Vagina (tissue), 2 donors: ENCODE measurements at regions not wholly inside any gene's neighbourhood (a gene's known extent, or its start where the extent isn't known, plus 50 kb on each side); places are given as distances from the start of the nearest gene placed in this dataset.

Experiments used
- DNase-seq, 2 donors: peaks; one replicate each; pipeline ENCODE4 v3.0.0-alpha.2; 2017; ENCODE audit errors: extremely low spot score in 2 of 2
- H3K27ac ChIP-seq: fragments of 200-600 bp; sonication (generic); one replicate; pipeline ENCODE4 v1.5.1; 2019
- H3K27me3 ChIP-seq: fragments of 200-600 bp; sonication (generic); one replicate; pipeline ENCODE4 v1.5.1; 2019
- H3K36me3 ChIP-seq, 2 donors: fragments of 200-600 bp; sonication (generic); one replicate each; pipeline ENCODE4 v1.5.1; 2017 to 2019
- H3K4me1 ChIP-seq: fragments of 200-600 bp; sonication (generic); one replicate; pipeline ENCODE4 v1.5.1; 2019
- H3K4me3 ChIP-seq, 2 donors: fragments of 200-600 bp; sonication (generic); 1 replicate in 1 of 2; 2 replicates in 1 of 2; pipeline ENCODE4 v1.5.1; 2016 to 2019
- H3K9me3 ChIP-seq: fragments of 200-600 bp; sonication (generic); one replicate; pipeline ENCODE4 v1.5.1; 2019
- CTCF ChIP-seq, 3 experiments: fragments of 450-650 bp in 2 of 3; fragments of 200-600 bp in 1 of 3; sonication (generic) in 1 of 3; IDR thresholded peaks; one replicate each; pipeline ENCODE4 v1.5.1; 2017 to 2019; ENCODE audit warnings: antibody characterized with exemption in 3 of 3, mild to moderate bottlenecking in 2 of 3, moderate library complexity in 2 of 3
- POLR2A ChIP-seq, 2 donors: fragments of 450-650 bp; IDR thresholded peaks; one replicate each; pipeline ENCODE4 v1.6.1; 2017; ENCODE audit warnings: antibody characterized with exemption in 2 of 2, mild to moderate bottlenecking in 2 of 2, moderate library complexity in 2 of 2
- POLR2AphosphoS5 ChIP-seq, 2 donors: sonication (generic); formaldehyde crosslinking; IDR thresholded peaks; one replicate each; pipeline ENCODE4 v1.9.0; 2017; ENCODE audit warnings: antibody characterized with exemption in 2 of 2, mild to moderate bottlenecking in 2 of 2, low read depth in 1 of 2; ENCODE audit not compliant: insufficient read depth in 1 of 2
- intact Hi-C: fragments of 100-400 bp; cut with DNase I; formaldehyde crosslinking; loops from one replicate; pipeline ENCODE4 v1.15.1; 2023

GRCh38 chr3:1693145-1693544, 405.5 kb upstream of the CNTN4 start:
- no peak overlapping the region for H3K27ac ChIP-seq
- intact Hi-C loops: no loop called here
- no peak for DNase-seq
- TF ChIP-seq POLR2A (IDR thresholded peaks at IDR 0.05) (no peak), CTCF (IDR thresholded peaks at IDR 0.05) (no peak), POLR2AphosphoS5 (IDR thresholded peaks at IDR 0.05; ENCODE audit: insufficient read depth in 1 of 2, low read depth in 1 of 2) (no peak)
- H3K4me3 ChIP-seq: no peak overlapping the region
- no peaks in the 10 kb centered on the region for H3K4me1 ChIP-seq
- H3K9me3 ChIP-seq: no peaks in the 10 kb centered on the region
- no peaks in the 10 kb centered on the region for H3K36me3 ChIP-seq
- no peaks in the 10 kb centered on the region for H3K27me3 ChIP-seq

GRCh38 chr3:1696669-1697275, 401.9 kb upstream of the CNTN4 start:
- no peaks in the 10 kb centered on the region for H3K4me1 ChIP-seq
- H3K36me3 ChIP-seq: no peaks in the 10 kb centered on the region
- no peak overlapping the region for H3K27ac ChIP-seq
- intact Hi-C loops: no loop called here
- H3K4me3 ChIP-seq: no peak overlapping the region
- no peaks in the 10 kb centered on the region for H3K9me3 ChIP-seq
- DNase-seq: no peak
- H3K27me3 ChIP-seq: no peaks in the 10 kb centered on the region
- TF ChIP-seq POLR2A (IDR thresholded peaks at IDR 0.05) (no peak), CTCF (IDR thresholded peaks at IDR 0.05) (no peak), POLR2AphosphoS5 (IDR thresholded peaks at IDR 0.05; ENCODE audit: insufficient read depth in 1 of 2, low read depth in 1 of 2) (no peak)

- no peak for DNase-seq
- TF ChIP-seq POLR2A (IDR thresholded peaks at IDR 0.05): no peak
- TF ChIP-seq POLR2AphosphoS5 (IDR thresholded peaks at IDR 0.05; ENCODE audit: insufficient read depth in 1 of 2, low read depth in 1 of 2): no peak
- TF ChIP-seq CTCF (IDR thresholded peaks at IDR 0.05): no peak
- Histone ChIP-seq H3K4me3 (no peak overlapping the region), H3K9me3 (no peaks in the 10 kb centered on the region), H3K36me3 (no peaks in the 10 kb centered on the region), H3K27ac (no peak overlapping the region), H3K4me1 (no peaks in the 10 kb centered on the region), H3K27me3 (no peaks in the 10 kb centered on the region)
- intact Hi-C loops: no loop called here
Measured at GRCh38 chr3:1699361-1699920, 399.2 kb upstream of the CNTN4 start.

- no peaks in the 10 kb centered on the region for H3K4me1 ChIP-seq
- H3K9me3 ChIP-seq: no peaks in the 10 kb centered on the region
- no peaks in the 10 kb centered on the region for H3K27me3 ChIP-seq
- no peak overlapping the region for H3K27ac ChIP-seq
- TF ChIP-seq CTCF (IDR thresholded peaks at IDR 0.05) (no peak), POLR2AphosphoS5 (IDR thresholded peaks at IDR 0.05; ENCODE audit: insufficient read depth in 1 of 2, low read depth in 1 of 2) (no peak), POLR2A (IDR thresholded peaks at IDR 0.05) (no peak)
- no peak overlapping the region for H3K4me3 ChIP-seq
- DNase-seq: no peak
- no peaks in the 10 kb centered on the region for H3K36me3 ChIP-seq
- intact Hi-C loops: no loop called here
Measured at GRCh38 chr3:1700650-1701049, 398.0 kb upstream of the CNTN4 start.

- intact Hi-C loops: no loop called here
Measured at GRCh38 chr3:1703169-1703568, 395.5 kb upstream of the CNTN4 start.

More at GRCh38 chr3:1703169-1703568, 395.5 kb upstream of the CNTN4 start:
- Histone ChIP-seq H3K4me1 (no peaks in the 10 kb centered on the region), H3K36me3 (no peaks in the 10 kb centered on the region), H3K4me3 (no peak overlapping the region), H3K9me3 (no peaks in the 10 kb centered on the region), H3K27ac (no peak overlapping the region), H3K27me3 (no peaks in the 10 kb centered on the region)
- no peak for DNase-seq
- TF ChIP-seq CTCF (IDR thresholded peaks at IDR 0.05) (no peak), POLR2A (IDR thresholded peaks at IDR 0.05) (no peak), POLR2AphosphoS5 (IDR thresholded peaks at IDR 0.05; ENCODE audit: insufficient read depth in 1 of 2, low read depth in 1 of 2) (no peak)
